Tibial nerve (tissue), 4 donors: ENCODE measurements at regions not wholly inside any gene's neighbourhood (a gene's known extent, or its start where the extent isn't known, plus 50 kb on each side); places are given as distances from the start of the nearest gene placed in this dataset.

Source experiments
- CTCF ChIP-seq, 5 experiments: fragments of 200-600 bp in 3 of 5; fragments of 450-650 bp in 2 of 5; sonication (generic) in 3 of 5; IDR thresholded peaks; one replicate each; pipeline ENCODE4 v1.5.1; 2016 to 2019; ENCODE audit warnings: antibody characterized with exemption in 5 of 5, mild to moderate bottlenecking in 3 of 5, moderate library complexity in 2 of 5
- EP300 ChIP-seq, 2 donors: sonication (generic); formaldehyde crosslinking; IDR thresholded peaks; one replicate each; pipeline ENCODE4 v1.6.1; 2017; ENCODE audit warnings: antibody characterized with exemption in 2 of 2, mild to moderate bottlenecking in 1 of 2
- POLR2A ChIP-seq, 2 donors: fragments of 450-650 bp; IDR thresholded peaks; one replicate each; pipeline ENCODE4 v1.6.1; 2017; ENCODE audit warnings: antibody characterized with exemption in 2 of 2, mild to moderate bottlenecking in 2 of 2, moderate library complexity in 2 of 2

GRCh38 chr3:1477669-1478068, 384.8 kb downstream of the CNTN6 start:
- TF ChIP-seq CTCF (IDR thresholded peaks at IDR 0.05) = no peak
- no peak for TF ChIP-seq EP300 (IDR thresholded peaks at IDR 0.05)
- no peak for TF ChIP-seq POLR2A (IDR thresholded peaks at IDR 0.05)
